ENCODE measurements at regions not wholly inside any gene's neighbourhood (a gene's known extent, or its start where the extent isn't known, plus 50 kb on each side); places are given as distances from the start of the nearest gene placed in this dataset.

- TF ChIP-seq CTCF (conservative IDR thresholded peaks at IDR 0.05; ENCODE audit: low read depth, low read length): no peak
- TF ChIP-seq EZH2 (IDR thresholded peaks at IDR 0.05; ENCODE audit: borderline replicate concordance, low read depth, low read length, poor library complexity, severe bottlenecking): no peak
Observed at GRCh38 chr17:71158437-71158836, 962.4 kb upstream of the SOX9 start.
